Muscle of back (tissue), 3 donors: ENCODE measurements at regions not wholly inside any gene's neighbourhood (a gene's known extent, or its start where the extent isn't known, plus 50 kb on each side); places are given as distances from the start of the nearest gene placed in this dataset.

Experiments used
- DNase-seq, 3 donors: peaks; one replicate each; pipeline versions ENCODE4 v3.0.0 to v3.0.0-alpha.2; 2013

GRCh38 chr1:68331117-68331865 is 99.0 kb upstream of the WLS start:
- peak in 1 of 3 donors; percentile 70 for DNase-seq

GRCh38 chr1:68330391-68330790 is 98.1 kb upstream of the WLS start:
- DNase-seq: no peak

GRCh38 chr1:68329096-68329835 is 96.9 kb upstream of the WLS start:
- DNase-seq: no peak

- DNase-seq: no peak
Measured at GRCh38 chr1:68328490-68328889, 96.2 kb upstream of the WLS start.

GRCh38 chr1:68327414-68327813 is 95.1 kb upstream of the WLS start:
- no peak for DNase-seq

- DNase-seq: no peak
Measured at GRCh38 chr1:68326481-68326880, 94.2 kb upstream of the WLS start.

GRCh38 chr1:68324316-68324715 is 92.0 kb upstream of the WLS start:
- DNase-seq: no peak

- no peak for DNase-seq
Measured at GRCh38 chr1:68322837-68323687, 90.7 kb upstream of the WLS start.

GRCh38 chr1:68322096-68322495 is 89.8 kb upstream of the WLS start:
- DNase-seq: no peak

- peak in 2 of 3 donors; percentile 36 to 68 for DNase-seq
Measured at GRCh38 chr1:68321084-68321685, 88.9 kb upstream of the WLS start.

GRCh38 chr1:68320349-68320748 is 88.0 kb upstream of the WLS start:
- no peak for DNase-seq

- DNase-seq: no peak
Measured at GRCh38 chr1:68319907-68320306, 87.6 kb upstream of the WLS start.

GRCh38 chr1:68317543-68317942 is 85.2 kb upstream of the WLS start:
- DNase-seq: no peak

GRCh38 chr1:68314151-68314780 is 81.9 kb upstream of the WLS start:
- DNase-seq: no peak

- DNase-seq: peak in 1 of 3 donors; percentile 54
Measured at GRCh38 chr1:68313735-68314134, 81.4 kb upstream of the WLS start.

- no peak for DNase-seq
Measured at GRCh38 chr1:68308034-68308433, 75.7 kb upstream of the WLS start.

GRCh38 chr1:68307378-68307787 is 75.1 kb upstream of the WLS start:
- no peak for DNase-seq

GRCh38 chr1:68301471-68302001 is 69.2 kb upstream of the WLS start:
- peak in 1 of 3 donors; percentile 31 for DNase-seq

- no peak for DNase-seq
Measured at GRCh38 chr1:68294367-68295066, 62.2 kb upstream of the WLS start.

- peak; percentile 61 to 80 (median 74) for DNase-seq
Measured at GRCh38 chr1:68293609-68294366, 61.5 kb upstream of the WLS start.
